GM19035 (cell line): ENCODE measurements at regions not wholly inside any gene's neighbourhood (a gene's known extent, or its start where the extent isn't known, plus 50 kb on each side); places are given as distances from the start of the nearest gene placed in this dataset.

ENCODE experiments used
- ATAC-seq: cut with Tn5 transposase; IDR thresholded peaks from one replicate; pipeline ENCODE4 v1.9.1; 2021; ENCODE audit not compliant: unreplicated experiment

DNA sequence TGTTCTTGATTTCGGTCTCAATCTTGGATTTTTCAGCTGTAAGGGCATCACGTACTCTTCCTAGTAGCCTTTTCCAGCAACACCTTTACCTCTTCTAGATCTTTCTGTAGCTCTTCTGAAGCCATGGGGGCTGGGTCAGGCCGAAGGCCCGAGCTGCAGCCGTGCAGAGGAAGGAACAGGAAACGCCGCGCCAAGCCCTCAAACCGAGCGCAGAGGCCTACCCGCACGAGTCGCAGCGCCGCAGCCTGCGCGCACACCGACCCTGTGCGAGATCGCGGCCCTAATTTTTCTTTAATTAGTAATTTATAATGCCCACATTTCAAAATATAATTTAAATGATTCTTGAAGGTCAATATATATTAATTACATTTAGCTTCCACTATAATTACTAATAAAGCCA, 483.8 kb downstream of the NUP35 start:
- no peak for ATAC-seq

DNA sequence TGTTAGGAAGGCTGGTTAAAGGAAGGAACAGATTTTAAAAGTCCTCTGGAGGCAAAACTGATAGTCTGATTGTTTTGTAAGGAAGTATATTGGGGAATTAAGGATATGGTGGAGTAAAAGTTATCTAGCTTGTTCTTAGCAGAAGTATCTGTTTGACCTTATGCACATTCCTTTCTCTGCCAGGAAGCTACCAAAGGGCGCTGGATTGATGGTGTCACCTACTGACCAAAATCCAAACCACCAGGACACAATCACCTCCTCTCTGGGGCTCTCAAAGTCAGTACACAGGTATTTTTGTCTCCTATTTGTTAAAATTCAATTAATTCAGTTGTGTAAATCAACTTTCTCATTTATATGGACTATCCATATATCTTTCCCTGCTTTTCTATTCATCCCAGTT, 484.5 kb downstream of the NUP35 start:
- no peak for ATAC-seq

DNA sequence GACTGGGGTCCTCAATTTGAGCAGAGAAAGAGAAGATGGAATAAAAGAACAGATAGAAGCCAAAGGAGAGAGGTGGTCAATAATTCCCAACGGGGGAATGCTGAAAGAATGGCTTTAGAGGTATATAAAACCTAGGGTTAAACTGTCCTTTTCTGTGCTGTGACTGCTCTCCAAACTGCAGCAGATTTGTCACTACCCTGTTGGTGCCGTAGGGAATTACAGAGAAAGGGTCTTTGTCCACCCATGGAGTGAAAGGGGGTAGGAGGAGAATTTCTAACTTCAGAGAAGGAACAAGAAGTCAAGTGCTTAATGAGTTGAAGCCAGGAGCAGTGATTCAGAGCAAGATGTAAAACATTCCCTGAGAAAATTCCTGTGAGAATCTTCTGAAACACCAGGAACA, 486.5 kb downstream of the NUP35 start:
- ATAC-seq: no peak

- no peak for ATAC-seq
Observed at GRCh38 chr2:183614799-183615435, 490.7 kb downstream of the NUP35 start.

GRCh38 chr2:183623227-183623626, 499.0 kb downstream of the NUP35 start:
- ATAC-seq: no peak

DNA sequence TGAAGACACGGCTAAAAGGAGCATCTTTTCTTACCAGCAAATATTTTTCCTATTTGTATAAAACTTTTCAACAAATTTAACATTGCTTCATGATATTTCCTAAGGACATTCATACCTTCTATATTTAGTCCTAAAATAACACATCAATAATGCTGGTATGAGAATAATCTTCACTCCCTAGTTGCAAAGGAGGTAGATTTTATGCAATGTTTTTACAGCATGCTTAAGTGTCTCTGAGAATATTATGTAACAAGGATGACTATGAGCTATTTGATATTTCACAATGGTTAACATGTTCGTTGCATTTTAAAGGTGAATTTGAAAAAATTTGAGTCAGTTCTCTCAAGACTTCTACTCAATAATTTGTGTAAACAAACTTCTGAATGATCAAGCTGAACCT, 506.7 kb downstream of the NUP35 start:
- ATAC-seq: no peak

GRCh38 chr2:183656121-183656520, 531.9 kb downstream of the NUP35 start:
- ATAC-seq: no peak

- ATAC-seq: no peak
Observed at GRCh38 chr2:183665425-183665824, 541.2 kb downstream of the NUP35 start.

DNA sequence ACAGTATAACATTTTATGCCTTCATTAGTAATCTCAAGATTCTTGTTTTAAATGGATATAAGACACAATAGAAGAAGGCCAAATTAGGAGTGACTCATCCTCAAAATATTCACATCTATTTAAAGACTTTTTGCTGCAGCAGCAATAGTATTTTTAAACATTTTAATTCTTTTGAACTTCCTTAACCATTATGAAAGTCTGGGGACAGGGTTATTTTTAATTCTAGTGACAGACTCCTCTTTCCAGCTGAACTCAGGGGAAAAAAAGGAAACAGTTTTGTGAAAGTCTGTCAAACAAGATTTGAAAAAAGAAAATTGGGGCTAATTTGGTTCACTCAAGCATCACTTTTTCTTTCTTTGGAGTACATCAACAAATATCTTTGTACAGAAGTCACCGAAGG, 541.8 kb downstream of the NUP35 start:
- ATAC-seq: no peak

DNA sequence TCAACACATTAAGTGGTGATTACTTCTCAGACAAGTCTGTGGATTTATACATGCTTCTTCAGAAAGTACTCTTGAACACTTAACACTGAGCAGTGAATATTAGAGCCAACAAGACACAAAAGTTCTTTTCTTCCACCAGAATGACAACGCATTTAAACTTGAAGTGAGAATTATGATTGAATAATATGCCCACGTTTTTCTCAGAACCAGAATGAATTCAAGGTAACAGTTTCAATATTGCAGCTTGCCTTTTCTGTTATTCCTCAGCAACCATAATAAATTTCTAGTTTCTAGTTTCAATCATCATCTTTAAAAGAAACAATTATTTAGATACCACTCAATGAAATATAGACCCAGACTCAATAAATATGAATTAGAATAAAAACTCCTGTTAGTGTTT, 547.0 kb downstream of the NUP35 start:
- ATAC-seq: no peak

DNA sequence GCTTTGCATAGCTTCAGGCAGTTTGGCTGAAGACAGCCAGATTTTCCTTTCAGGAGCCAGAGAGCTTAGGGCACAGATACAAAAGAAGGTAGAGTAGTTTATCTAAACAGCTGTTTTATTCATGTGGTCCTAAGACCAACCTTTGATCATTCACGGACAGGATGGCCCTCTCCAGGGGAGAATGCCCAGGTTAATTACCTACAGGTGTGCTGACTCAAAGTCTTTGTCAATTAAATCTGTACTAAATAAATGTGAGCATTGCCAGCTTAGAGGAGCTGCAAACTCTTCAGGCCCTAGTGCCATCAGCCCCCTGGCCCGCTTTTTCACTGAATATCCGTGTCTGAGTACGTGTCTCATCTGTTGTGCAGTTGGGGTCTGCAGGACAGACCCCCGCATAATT, 554.7 kb downstream of the NUP35 start:
- no peak for ATAC-seq

GRCh38 chr2:183680573-183680972, 556.3 kb downstream of the NUP35 start:
- no peak for ATAC-seq

GRCh38 chr2:183684686-183685085, 560.4 kb downstream of the NUP35 start:
- no peak for ATAC-seq

DNA sequence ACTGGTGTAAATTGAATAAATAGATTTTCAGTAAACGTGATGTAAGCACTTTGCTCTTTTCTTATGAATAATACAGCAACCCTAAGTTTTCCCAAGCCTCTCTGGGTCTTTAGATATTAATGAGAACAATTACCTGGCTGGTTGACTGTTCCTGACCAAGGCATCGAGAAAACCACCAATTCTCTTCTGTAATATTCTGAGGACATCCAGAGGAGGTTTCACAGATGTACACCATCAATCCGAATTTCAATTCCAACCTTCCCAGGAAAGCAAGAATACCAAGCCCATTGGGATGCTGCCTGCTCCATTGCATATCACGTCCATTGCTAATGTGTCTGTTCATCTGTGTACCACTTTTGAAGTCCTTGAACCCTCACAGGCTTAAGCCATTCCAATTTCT, 571.8 kb downstream of the NUP35 start:
- no peak for ATAC-seq

DNA sequence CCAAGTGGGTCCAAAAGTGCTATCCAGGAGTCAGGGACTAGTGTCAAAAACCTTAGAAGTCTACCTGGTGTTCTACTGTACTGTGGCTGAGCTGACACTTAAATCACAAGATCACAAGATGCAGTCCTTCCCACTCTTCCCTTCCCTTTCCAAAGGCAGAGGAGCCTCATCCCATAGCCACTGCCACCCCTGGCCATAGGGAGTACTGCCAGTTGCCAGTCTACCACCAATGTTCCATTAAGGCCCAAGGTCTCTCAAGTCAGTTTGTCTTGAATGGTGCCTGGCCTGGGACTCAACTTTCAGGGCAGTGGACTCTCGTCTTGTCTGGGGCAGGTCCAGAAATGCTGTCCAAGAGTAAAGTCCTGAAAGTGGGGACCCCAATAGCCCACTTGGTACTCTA, 585.6 kb downstream of the NUP35 start:
- no peak for ATAC-seq

DNA sequence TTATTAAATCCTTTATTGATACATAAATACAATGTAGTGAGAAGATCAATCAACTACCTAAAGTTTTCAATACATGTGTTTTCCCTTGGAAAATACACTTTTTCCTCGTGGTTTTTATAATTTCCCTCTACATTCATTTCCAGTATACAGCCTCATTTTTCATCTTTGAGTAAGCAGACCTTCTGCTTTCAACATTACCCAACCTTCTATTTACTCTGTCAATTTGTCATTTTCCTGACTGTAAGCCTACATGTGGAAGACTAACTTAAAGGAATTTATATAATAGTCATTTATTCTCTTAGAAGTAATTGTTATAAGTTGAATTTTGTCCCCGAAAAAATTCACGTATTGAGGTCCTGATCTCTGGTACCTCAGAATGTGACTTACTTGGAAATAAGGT, 594.0 kb downstream of the NUP35 start:
- ATAC-seq: no peak

- ATAC-seq: no peak
Observed at GRCh38 chr2:183723278-183723677, 599.0 kb downstream of the NUP35 start.

GRCh38 chr2:183729380-183729779, 605.1 kb downstream of the NUP35 start:
- ATAC-seq: no peak

- no peak for ATAC-seq
Observed at GRCh38 chr2:183740241-183740640, 616.0 kb downstream of the NUP35 start.

- ATAC-seq: no peak
Observed at GRCh38 chr2:183752571-183752970, 628.3 kb downstream of the NUP35 start.

DNA sequence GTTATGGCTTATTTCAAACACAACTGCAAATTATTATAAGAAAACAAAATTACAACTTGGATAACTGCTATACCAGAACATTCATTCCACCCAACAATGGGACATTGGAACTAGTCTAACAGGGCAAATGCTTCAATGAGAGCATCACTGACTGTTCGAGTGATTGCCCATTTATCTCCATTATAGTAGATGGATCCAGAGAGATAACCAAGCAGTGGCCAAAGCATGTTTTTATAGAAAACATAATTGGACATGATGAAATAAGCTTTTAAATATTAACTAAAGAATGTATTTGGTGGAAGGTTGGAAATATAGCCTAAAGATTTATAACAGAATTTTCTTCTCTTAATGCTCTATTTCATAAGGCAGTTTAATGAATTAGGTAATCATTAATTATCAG, 634.8 kb downstream of the NUP35 start:
- no peak for ATAC-seq

DNA sequence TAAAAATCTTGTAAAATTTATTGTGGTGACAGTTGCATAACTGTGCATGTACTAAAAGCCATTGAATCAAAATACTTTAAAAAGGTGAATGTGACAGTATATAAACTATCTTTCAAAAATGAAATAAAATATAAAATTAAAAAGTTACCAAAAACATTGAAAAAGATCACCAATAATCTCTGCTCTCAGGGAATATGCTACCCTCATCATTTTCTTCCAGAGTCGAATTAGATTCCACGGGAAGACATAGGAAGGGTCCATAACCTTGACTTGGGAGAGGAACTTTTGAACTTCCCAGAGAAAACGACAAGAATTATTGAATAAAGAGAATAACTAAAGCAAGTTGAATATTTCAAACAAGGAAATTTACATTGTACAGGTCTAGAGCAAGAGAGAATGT, 649.5 kb downstream of the NUP35 start:
- ATAC-seq: no peak

- no peak for ATAC-seq
Observed at GRCh38 chr2:183780072-183780471, 655.8 kb downstream of the NUP35 start.

GRCh38 chr2:183782436-183782835, 658.2 kb downstream of the NUP35 start:
- ATAC-seq: no peak
